Suprapubic skin (tissue), 4 donors: ENCODE measurements at regions not wholly inside any gene's neighbourhood (a gene's known extent, or its start where the extent isn't known, plus 50 kb on each side); places are given as distances from the start of the nearest gene placed in this dataset.

Source experiments
- EP300 ChIP-seq: sonication (generic); formaldehyde crosslinking; IDR thresholded peaks from one replicate; pipeline ENCODE4 v1.6.1; 2017; ENCODE audit warnings: antibody characterized with exemption
- POLR2A ChIP-seq, 2 donors: fragments of 450-650 bp; IDR thresholded peaks; one replicate each; pipeline ENCODE4 v1.6.1; 2017; ENCODE audit warnings: antibody characterized with exemption in 2 of 2, mild to moderate bottlenecking in 2 of 2, moderate library complexity in 2 of 2
- POLR2AphosphoS5 ChIP-seq, 3 donors: sonication (generic); formaldehyde crosslinking; IDR thresholded peaks; one replicate each; pipeline ENCODE4 v1.6.1; 2017; ENCODE audit warnings: antibody characterized with exemption in 3 of 3
- TF ChIP-seq, protein P1 (sequence below), 2 donors: fragments of 200-600 bp in 1 of 2; fragments of 450-650 bp in 1 of 2; sonication (generic) in 1 of 2; IDR thresholded peaks; one replicate each; pipeline ENCODE4 v1.5.1; 2016 to 2019; ENCODE audit warnings: antibody characterized with exemption in 2 of 2, mild to moderate bottlenecking in 1 of 2, moderate library complexity in 1 of 2

DNA sequence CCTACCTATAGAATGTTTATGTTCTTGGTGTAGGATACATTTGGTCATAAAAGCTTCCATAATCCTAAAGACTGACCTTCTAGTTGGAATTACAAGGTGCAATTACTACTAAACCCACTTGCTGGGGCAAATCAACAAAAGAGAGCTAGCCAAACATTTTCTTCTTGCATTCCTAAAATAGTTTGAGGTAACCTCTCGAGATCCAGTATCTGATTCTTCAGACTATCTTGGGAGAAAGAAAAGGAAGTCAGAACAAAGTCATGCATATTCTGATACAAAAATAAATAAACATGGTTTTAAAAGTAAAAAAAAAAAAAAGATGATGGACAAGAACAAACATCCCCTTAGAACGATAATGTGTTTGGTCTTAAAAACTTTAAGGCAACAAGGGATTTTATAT lies 294.2 kb upstream of the RSPO3 start:
- TF ChIP-seq EP300: no peak
- TF ChIP-seq, protein P1, sequence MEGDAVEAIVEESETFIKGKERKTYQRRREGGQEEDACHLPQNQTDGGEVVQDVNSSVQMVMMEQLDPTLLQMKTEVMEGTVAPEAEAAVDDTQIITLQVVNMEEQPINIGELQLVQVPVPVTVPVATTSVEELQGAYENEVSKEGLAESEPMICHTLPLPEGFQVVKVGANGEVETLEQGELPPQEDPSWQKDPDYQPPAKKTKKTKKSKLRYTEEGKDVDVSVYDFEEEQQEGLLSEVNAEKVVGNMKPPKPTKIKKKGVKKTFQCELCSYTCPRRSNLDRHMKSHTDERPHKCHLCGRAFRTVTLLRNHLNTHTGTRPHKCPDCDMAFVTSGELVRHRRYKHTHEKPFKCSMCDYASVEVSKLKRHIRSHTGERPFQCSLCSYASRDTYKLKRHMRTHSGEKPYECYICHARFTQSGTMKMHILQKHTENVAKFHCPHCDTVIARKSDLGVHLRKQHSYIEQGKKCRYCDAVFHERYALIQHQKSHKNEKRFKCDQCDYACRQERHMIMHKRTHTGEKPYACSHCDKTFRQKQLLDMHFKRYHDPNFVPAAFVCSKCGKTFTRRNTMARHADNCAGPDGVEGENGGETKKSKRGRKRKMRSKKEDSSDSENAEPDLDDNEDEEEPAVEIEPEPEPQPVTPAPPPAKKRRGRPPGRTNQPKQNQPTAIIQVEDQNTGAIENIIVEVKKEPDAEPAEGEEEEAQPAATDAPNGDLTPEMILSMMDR (IDR thresholded peaks at IDR 0.05): no peak
- no peak for TF ChIP-seq POLR2AphosphoS5 (IDR thresholded peaks at IDR 0.05)
- TF ChIP-seq POLR2A (IDR thresholded peaks at IDR 0.05): no peak
